ENCODE measurements at regions not wholly inside any gene's neighbourhood (a gene's known extent, or its start where the extent isn't known, plus 50 kb on each side); places are given as distances from the start of the nearest gene placed in this dataset.

GRCh38 chr11:113529606-113530005, 54.4 kb upstream of the DRD2 start:
- DNase-seq, result no peak
- TF ChIP-seq CTCF (IDR thresholded peaks at IDR 0.05), result no peak
- H3K9me3 Mint-ChIP-seq, result no peaks in the 10 kb centered on the region
- no peaks in the 10 kb centered on the region for H3K36me3 Mint-ChIP-seq (ENCODE audit: low read depth)
- H3K4me1 Mint-ChIP-seq (ENCODE audit: low read depth), result no peaks in the 10 kb centered on the region
- H3K27ac Mint-ChIP-seq, result no peak overlapping the region
- H3K27me3 Mint-ChIP-seq (ENCODE audit: insufficient read depth), result peaks cover 7% of the 10 kb centered on the region; the same call in 1 of the 2 replicates
- H3K4me3 Mint-ChIP-seq, result no peak overlapping the region

GRCh38 chr11:113528982-113529381, 53.8 kb upstream of the DRD2 start:
- no peaks in the 10 kb centered on the region for H3K36me3 Mint-ChIP-seq (ENCODE audit: low read depth)
- no peak for TF ChIP-seq CTCF (IDR thresholded peaks at IDR 0.05)
- H3K4me1 Mint-ChIP-seq (ENCODE audit: low read depth), result no peaks in the 10 kb centered on the region
- H3K4me3 Mint-ChIP-seq, result no peak overlapping the region
- no peak for DNase-seq
- peaks cover 7% of the 10 kb centered on the region; the same call in 1 of the 2 replicates for H3K27me3 Mint-ChIP-seq (ENCODE audit: insufficient read depth)
- H3K9me3 Mint-ChIP-seq, result no peaks in the 10 kb centered on the region
- no peak overlapping the region for H3K27ac Mint-ChIP-seq

GRCh38 chr11:113526521-113526920, 51.3 kb upstream of the DRD2 start:
- Mint-ChIP-seq H3K27me3 (ENCODE audit: insufficient read depth) (peaks cover 1% of the 10 kb centered on the region; the same call in 1 of the 2 replicates), H3K4me1 (ENCODE audit: low read depth) (no peaks in the 10 kb centered on the region), H3K9me3 (peaks cover 8% of the 10 kb centered on the region), H3K27ac (no peak overlapping the region), H3K4me3 (no peak overlapping the region), H3K36me3 (ENCODE audit: low read depth) (no peaks in the 10 kb centered on the region)
- no peak for DNase-seq
- no peak for TF ChIP-seq CTCF (IDR thresholded peaks at IDR 0.05)
